ENCODE measurements at regions not wholly inside any gene's neighbourhood (a gene's known extent, or its start where the extent isn't known, plus 50 kb on each side); places are given as distances from the start of the nearest gene placed in this dataset.

DNA sequence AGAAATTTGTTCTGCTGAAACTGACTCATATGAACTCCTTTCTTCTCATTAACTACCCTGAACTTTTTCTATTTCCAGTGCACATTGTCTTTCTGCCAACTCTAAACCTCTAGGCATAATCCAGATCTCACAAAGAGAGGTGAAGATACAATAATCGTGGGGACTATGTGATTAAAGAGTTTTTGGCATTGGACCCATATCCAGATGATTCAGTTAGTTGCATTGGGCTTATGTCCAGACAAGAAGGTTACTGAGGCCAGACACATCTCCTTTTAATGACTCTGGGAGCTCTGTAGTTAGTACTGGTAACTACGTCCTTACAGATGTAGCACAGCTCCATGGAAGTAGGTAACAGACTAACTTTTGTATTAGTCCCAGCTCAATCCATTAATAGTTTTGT, 273.0 kb downstream of the CASP12 start:
- no peak for TF ChIP-seq CTCF (IDR thresholded peaks at IDR 0.05)
- TF ChIP-seq POLR2A (IDR thresholded peaks at IDR 0.05; ENCODE audit: low read depth) = no peak

Measured in esophagus muscularis mucosa (tissue), 3 donors.